HG03097 (cell line): ENCODE measurements at regions not wholly inside any gene's neighbourhood (a gene's known extent, or its start where the extent isn't known, plus 50 kb on each side); places are given as distances from the start of the nearest gene placed in this dataset.

Experiments used
- ATAC-seq: cut with Tn5 transposase; IDR thresholded peaks from one replicate; pipeline ENCODE4 v1.9.1; 2021; ENCODE audit not compliant: unreplicated experiment, low FRiP score

DNA sequence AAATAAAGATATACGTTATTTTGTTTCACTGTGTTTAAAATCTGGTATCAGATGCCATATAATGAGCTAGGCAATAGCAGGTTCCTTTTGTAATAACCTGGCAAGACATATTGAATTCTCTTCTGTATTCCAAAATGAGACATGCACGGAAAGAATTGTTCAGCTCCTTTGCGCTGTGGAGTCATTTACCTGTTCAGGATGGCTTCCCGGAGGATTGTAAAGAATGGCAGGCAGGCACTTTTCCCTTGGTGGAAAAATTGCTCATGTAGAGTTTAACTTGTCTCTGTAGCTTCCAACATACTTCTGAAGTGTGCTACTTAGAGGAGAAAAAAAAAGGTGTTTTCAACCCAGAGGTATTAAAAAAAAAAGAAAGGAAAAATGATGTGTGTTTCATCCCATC, 805.2 kb downstream of the GALC start:
- no peak for ATAC-seq

DNA sequence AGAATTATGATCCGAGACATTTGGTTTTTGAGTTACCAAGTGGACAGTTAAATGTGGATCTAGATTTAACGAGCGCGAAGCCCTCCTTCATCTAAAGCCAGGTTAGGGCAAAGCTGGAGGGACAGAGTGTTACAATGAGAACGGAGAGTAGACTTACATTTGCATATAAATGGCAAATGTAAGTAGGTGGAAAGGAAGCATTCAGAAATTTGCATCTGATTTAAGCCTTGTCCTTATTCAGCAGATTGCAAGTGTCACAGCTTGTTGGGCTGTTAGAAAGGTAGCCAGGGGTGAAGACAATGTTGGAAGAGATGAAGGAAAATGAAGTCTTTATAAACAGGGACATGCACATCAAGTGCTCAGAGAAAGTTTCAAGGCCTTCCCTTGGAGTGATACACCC, 806.2 kb downstream of the GALC start:
- ATAC-seq = no peak

DNA sequence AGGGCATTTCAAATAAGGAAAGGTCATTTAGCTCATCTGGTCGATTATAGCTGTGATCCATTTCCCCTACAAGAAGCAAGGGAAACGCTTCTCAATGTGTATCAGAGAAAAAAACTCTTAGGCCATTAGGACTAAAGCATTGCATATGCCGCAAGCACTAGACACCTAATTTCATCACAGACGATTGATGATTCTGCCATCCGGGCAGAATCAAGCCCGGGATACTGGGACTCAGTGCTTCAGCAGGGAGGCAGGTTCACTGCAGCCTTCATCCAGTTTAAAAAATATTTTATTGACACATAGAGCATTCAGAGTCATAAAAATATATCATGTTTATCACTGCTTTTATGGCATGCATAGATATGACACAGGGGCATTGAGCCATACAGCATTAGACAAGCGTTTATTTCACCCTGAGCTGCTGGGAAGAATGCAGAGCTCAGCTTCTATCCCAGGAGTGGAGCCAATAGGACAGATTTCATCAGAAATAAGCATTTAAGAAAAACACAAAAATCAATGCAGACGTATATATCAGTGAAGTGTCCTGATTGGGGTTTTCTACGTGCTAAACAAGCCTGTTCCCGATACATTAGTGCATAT, 806.9 kb downstream of the GALC start:
- no peak for ATAC-seq

DNA sequence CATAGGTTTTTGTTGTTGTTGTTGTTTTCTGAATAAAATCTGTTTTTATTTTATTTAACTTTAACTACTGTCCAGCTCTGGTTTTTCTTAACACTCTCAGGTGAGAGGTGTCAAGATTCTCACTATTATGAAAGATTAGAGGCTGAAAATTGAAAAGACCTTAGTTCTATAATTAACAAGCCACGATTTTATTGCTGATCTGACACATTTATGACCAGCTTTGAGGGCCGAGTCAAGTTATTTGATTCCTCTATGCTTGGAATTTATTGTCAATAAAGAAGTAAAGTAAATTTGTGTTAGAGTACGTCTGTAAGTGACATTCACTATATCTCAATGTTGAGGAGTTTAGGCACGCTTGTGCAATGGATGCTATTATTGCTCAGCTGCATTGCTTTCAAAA, 808.8 kb downstream of the GALC start:
- no peak for ATAC-seq

DNA sequence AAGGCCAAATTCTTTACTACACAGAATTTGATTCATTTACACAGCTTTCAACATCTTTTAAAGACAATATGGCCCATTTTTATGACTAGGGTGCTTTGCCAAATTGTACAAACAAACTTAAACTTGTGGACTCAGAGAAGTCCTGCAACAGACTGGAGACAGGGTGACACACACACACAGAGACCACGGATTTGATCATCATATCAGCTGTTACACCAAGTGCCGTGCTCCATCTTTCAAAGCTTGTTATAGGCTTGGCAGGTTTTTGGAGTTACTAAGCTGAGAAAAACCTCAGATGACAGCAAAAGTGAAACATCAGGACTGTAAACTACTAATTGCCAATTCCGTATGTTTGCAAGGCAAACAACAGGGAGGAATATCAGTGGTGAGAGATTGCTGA, 811.7 kb downstream of the GALC start:
- ATAC-seq = no peak

DNA sequence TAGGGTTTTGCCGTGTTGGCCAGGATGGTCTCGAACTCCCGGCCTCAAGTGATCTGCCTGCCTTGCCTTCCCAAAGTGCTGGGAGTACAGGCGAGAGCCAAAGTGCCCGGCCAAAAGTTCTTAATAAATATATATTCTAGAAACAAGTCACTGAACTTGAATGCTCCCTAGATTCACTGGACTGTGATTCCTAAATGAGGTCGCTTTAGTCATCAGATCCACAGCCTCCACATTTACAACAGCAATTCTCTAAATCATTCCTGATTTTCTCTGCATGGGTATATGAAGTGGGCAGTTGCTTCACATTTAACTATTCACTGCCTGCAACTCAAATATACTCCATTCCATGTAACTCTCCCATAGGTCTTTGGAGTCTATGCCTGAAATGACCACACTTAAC, 813.0 kb downstream of the GALC start:
- no peak for ATAC-seq

DNA sequence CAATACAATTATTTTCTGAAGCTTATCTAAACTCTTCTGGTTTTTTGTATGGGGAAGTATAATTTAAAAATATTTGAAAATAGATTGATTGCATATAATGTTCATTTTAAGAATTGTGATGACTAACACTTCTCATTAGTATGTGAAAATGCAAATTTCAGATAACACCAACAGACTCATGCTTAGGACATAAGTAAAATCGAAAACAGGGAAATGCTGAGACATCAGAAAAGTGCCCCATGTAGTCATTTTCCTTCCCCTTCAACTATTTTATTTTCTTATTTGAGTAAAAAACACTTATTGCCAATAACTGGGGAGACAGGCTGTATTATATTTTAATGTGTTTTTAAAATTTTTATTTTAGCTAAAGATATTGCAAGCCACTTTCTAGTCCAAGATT, 814.7 kb downstream of the GALC start:
- no peak for ATAC-seq

DNA sequence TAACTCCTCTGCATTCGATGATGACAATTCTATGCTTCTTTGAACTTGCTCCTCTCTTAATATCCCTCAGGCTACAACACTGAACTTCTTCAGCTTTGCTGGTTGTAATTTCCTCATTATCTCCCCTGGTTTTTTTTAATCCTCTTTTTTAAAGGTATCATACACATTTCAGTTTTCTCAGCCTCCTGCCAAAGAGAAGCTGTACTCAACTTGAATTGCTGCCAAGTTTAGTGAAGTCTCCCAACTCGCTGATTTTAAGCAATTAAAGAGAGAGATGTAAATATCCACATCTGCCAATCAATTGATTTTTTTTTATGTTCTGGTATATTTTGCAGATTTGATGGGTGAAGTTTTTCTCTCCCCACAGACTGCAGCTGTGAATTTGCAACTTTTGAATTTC, 817.8 kb downstream of the GALC start:
- ATAC-seq = no peak

DNA sequence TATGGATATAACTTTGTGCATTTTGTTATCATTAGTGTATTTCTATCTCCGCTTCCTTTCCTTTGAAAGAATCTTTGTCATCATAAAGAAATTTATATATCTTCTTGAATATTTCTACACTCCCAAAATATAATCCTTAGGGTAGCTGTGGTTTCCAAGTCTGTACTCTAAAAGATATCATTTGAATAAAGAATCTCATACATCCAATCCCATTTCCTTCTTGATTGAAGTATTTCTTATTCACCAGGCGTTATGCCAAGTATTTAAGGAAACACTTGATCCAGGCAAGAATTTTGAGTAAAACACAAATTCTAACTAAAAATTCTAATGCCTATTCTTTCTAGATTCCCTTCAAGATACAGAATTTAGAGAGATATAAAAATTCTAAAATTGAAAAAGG, 821.8 kb downstream of the GALC start:
- no peak for ATAC-seq

DNA sequence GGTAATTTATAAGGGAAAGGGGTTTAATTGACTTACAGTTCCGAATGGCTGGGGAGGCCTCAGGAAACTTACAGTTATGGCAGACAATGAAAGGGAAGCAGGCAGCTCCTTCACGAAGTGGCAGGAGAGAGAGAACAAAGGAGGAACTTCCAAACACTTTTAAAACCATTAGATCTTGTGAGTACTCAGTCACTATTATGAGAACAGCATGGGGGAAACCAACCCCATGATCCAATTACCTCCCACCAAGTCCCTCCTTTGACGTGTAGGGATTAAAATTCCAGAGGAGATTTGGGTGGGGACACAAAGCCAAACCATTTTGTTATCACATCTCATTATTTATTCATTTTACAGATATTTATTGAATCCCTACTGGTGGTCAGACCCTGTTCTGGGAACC, 822.8 kb downstream of the GALC start:
- no peak for ATAC-seq

DNA sequence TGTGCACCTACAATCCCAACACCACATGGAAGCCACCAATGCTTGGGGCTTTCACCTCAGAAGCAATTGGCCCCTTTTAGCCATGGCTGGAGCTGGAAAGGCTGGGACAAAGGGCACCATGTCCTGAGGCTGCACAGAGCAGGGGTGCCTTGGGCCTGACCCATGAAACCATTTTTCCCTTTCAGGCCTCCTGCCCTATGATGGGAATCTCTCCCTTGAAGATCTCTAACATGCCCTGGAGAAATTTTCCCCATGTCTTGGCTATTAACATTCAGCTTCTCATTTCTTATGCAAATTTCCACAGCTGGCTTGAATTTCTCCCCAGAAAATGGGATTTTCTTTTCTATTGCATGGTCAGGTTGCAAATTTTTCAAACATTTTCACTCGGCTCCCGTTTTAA, 823.6 kb downstream of the GALC start:
- ATAC-seq = no peak

DNA sequence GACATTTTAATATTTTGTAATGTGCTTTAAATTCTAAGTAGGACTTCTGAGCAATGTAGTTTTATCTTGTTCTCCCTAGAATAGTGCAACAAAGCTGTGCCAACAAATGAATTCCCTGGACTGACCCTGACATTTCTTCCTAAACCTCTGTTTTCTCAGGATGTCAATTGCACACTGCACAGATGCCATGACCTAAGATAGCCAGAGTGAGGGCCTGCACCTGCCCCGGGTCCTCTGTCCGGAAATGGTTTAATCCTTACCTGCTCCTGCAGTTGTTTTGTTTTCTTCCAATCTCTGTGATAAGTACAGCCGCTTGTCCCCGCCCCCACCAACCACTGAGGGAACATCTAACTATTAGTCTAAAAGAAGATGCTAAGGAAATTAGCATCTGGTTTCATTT, 831.5 kb downstream of the GALC start:
- ATAC-seq = no peak

DNA sequence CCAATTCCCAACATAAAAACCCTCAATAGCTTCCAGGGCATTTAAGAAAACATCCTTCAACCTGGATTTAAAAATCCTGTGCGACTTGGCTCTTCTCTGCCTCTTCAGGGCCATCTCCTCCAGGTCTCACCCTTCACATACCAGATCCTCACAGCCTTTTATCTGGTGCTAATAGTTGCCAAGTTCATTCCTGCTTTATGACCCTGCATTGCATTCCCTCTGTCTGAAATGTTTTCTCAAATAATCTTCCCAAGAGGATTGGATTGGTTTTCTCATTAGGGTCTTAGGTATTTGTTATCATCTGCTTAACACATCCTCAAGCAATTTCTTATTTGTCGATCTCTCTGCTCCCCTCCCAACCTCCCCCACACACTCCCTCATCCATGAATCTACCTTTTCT, 832.0 kb downstream of the GALC start:
- no peak for ATAC-seq

DNA sequence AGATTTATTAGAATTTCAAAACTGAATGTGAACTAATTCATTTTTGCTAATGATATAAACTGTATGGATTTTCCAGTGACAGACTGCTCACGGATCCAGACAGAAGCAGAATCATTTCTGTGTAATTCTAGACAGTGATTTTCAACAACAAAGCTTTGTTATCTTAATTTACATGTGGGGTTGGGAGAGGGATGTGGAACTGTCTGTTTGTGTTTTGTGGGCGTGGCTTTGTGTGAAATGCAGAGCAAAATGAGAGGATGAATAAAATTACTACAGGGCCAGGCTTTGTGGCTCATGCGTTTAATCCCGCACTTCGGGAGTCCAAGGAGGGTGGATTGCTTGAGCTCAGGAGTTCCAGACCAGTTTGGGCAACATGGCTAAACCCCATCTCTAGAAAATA, 834.7 kb downstream of the GALC start:
- no peak for ATAC-seq

DNA sequence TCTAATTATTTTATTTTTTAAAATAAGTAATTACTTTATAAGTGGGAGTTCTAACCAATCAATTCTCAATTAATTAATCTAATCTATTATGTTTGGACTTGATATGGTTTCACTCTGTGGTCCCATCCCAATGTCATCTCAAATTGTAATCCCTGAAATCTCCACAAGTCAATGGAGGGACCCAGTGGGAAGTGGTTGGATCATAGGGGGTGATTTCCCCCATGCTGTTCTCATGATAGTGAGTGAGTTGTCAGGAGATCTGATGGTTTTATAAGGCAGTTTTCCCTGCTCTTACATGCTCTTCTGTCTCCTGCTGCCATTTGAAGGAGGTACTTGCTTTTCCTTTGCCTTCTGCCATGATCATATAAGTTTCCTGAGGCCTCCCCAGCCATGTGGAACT, 836.1 kb downstream of the GALC start:
- no peak for ATAC-seq

DNA sequence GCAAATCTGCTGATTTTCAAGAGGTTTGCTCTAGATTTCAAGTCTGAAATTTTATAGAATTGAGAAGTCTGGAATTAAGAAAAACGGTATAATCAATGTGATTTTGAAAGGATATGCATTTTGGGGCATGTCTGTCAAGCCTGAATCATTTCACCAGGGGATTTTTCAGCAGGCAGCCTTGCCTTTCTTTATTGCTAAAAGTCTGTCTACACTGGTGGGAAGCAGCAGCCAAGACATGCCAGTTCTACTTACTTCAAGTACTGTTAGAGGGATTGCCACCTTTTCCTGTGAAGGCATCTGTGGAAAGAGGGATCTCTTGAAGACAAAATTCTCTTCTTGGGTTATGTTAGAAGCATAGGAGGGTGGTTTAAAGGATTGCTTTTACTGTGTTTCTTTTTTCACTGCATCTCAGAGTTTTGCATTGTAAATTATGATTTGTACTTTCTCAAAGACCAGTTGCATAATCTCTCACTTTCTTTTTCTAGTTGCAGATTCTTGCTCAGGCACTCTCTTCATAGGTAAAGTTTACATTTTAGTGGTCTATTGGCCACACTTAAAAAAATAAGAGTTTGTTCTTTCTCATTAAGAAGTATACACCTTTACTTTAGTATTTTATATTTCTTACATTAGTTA, 837.0 kb downstream of the GALC start:
- no peak for ATAC-seq

DNA sequence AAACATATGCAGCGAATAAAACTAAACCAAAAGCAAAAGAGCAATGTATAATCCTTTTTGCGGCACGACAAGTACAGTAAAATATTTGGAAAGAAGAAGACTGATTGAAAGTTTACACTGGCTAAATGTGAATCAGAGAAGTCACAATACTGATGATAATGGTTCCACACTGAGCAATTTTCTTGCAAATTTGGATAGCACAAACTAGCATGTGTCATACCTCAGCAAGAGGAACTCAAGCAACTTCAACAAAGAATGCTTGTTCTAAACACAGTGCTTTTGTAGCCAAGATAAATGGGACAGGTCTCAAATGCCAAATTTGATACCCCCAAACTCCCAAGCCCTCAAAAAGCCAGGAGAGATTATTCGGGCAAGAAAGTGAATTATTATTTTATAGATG, 839.1 kb downstream of the GALC start:
- no peak for ATAC-seq

DNA sequence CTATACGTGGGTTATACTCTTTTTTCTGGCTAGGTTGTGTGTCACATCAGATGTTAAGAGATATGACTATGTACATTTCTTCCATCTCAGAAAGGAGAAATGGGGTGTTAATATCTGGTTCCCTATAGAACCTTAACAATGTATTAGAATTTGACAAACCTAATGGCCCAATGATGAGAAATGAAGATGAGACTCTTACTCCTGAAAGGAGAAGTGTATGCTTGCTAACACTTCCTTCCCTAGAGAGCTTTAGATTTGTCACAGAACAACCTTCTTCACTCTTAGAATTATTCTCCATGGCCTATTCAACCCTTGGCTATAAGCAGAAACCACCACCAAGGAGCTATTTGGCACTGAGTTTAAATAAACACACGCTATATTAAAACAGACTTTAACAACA, 839.6 kb downstream of the GALC start:
- ATAC-seq = no peak

DNA sequence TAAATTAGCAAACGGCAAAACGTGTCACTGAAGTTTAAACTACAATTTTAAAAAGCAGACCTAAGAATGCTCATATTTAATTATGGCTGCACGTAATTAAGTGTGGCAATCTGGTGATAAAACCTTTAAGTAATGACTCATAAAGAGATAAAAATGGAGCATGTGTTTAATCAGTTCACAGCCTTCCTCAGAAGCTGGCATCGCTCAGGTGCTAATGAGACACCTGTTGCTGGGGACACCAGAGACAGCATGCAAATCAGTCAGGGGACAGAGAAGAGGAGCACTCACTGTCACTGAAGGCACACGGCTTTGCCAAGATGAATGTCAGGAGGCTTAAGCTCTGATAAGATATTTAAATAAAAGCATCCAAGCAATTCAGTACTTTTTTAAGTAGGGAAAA, 840.3 kb downstream of the GALC start:
- no peak for ATAC-seq

DNA sequence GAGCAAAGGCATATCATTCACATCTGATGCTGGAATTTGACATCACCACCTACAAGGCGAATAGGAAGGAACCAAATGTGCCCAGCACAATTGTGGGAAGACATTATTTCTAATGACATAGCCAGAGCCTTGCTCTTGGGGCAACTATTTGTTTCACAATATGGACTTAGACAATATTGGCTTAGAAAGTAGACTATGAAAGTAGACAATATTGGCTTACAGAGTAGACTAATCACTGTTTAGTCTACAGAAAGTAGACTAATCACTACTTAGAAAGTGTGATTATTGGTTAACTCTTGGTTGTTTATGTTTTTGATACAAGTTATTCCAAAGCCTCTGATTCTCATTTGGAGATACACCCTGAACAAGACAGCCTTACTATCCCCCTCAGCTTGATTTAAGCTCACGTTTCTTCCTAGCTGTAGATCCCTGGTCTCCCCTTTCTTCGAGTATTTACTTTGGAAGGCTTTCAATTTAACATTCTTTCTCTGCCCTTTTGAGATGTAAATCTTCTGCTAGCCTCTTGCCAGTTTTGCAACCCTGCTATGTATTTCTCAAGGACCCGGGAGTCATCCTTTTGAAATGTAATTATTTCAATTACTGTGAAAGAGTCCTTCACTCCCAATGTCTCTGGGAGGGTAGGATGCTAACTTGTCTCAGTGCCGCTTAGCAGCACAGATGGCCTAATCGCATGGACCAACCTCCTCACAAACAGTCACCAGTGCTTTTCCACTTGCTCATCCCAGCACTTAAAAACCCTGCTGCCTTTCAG, 843.2 kb downstream of the GALC start:
- ATAC-seq = no peak

DNA sequence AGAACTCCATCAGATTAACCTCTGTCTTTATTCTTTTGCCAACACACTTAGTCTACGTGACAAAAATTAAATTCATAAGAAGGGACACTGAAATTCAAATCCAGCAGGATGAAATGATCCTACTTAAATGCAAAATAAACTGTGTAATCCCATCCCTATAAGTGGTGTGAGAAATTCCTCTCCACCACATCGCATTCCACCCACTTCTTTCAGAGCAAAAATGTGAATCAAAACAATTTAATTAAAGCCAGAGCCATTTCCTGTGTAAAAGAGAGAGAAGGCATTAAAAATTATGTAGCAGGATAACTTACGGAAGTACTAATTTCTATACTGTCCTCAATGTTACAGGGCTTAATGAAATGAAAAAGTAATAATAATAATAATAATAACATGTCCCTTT, 844.3 kb downstream of the GALC start:
- no peak for ATAC-seq

DNA sequence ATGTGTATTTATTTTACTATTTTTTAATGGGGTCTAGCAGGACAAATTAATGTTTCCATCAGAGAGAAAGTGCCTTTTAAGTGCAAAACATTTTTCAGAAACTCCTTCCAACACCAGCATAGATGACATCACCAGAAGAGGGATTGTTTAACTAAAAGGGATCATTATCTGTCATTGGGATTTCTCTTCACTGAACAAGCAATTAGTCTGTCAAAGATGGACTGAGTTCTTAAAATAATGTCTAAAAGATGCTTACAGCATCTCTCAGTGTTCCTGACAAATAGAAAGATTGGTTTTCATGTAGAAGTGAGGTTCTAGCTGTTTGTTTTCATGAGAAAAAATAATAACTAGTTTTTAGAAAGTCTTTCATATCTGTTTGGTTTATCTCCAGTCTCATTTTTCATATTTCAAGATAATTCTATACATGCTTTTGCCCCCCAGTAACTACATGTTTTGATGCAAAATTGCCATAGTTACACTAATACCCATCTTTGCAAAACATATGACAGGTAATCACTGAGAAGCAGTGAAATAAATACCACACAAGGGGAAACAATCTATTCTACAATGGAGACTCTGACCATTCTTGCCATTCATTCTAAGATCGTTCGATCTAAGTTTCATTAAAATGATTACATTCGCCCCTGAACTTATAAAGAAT, 850.3 kb downstream of the GALC start:
- no peak for ATAC-seq
